ENCODE measurements at regions not wholly inside any gene's neighbourhood (a gene's known extent, or its start where the extent isn't known, plus 50 kb on each side); places are given as distances from the start of the nearest gene placed in this dataset.
A peak's percentile ranks its signal among the peaks of the same experiment; 100 is the strongest.

GRCh38 chr6:4296552-4296951 is 161.2 kb upstream of the ECI2 start:
- DNase-seq (ENCODE audit: low read depth in 3 of 3), result no peak

DNA sequence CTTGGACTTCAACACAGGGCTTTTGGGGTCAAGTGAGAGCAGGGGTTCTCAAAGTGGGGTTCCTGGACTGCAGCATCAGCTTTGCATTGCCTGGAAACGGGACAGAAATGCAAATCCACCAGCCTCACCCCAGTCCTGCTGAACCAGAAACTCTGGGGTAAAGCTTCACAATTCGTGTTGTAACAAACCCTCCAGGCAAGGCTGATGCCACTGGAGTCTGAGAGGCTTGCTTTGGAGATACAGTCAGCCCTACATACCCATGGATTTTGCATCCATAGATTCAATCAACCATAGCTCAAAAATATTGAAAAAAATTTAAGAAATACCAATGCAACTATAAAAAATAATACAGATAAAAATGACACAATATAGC is 160.4 kb upstream of the ECI2 start:
- DNase-seq (ENCODE audit: low read depth in 3 of 3), result no peak

DNA sequence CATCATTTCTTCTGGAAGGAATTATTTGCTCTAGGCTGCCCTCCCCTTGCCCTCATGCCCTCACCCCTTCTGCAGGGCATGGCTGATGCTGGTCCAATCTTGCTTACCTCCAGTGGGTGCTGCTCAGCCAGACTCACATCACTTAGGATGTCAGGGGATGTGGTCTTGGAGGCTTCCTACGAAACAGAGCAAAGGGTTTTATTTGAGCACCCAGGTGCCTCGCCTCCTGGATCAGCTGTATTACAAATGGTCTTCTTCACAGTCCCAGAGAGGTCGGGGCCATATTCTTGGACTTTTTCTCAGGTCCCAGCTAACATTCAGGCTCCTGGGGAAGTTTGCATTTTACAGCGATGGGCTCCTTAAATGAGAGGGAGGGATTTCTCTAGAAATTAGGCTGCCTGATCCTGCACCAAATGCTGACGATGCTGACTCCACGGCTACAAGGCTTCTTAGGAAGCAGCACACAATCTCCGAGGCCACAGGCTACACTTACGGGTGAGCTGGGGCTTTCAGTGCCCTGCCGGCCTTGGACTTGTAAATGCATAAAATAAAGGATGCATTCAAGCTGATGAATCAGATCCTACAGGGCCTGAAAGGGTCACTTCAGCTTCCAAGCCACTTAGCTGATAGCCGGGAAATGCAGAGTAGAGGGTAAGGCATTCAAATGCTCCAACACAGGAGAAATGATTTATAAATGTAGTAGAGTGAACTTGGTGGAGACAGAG is 159.8 kb upstream of the ECI2 start:
- no peak for DNase-seq (ENCODE audit: low read depth in 3 of 3)

- no peak for DNase-seq (ENCODE audit: low read depth in 3 of 3)
Observed at GRCh38 chr6:4294636-4295035, 159.3 kb upstream of the ECI2 start.

- DNase-seq (ENCODE audit: low read depth in 3 of 3), result no peak
Observed at GRCh38 chr6:4291453-4292403, 156.4 kb upstream of the ECI2 start.

DNA sequence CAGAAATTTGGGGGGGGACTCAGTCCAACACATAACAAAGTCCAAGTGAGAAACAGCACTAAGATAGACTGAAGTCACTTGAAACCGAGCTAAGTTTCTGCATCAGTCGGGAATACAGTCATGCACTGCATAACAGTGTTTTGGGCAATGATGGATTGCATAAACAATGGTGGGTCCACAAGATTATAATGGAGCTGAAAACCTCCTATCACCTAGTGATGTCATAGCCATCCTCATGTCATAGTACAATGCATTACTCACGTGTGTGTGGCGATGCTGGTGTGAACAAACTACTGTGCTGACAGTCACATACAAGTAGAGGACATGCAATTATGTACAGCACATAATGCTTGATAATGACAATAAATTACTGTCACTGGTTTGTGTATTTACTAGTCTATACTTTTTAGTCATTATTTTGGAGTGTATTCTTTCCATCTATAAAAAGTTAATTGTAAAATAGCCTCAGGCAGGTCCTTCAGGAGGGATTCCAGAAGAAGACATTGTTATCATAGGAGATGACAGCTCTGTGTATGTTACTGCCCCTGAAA is 154.5 kb upstream of the ECI2 start:
- DNase-seq (ENCODE audit: low read depth in 3 of 3), result no peak

DNA sequence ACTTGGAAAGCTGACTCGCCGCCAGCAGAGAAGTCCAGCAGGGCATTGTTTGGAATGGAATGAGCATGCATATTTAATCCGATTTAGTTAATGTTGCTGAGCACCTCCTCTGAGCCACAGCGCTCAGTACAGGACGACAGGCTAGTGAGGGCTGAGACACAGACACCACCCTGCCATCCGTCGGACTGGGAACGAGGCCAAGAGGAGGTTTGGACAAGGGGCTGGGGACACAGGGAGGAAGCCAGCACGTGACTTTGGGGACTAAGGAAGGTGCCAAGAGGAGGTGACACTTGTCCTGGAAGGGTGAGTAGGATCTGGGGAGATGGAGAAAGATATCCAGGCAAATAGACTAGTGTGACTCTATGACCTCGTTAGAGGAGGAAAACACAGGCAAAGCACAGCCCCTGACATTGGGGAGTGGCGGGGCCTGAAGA is 152.5 kb upstream of the ECI2 start:
- DNase-seq (ENCODE audit: low read depth in 3 of 3), result no peak

DNA sequence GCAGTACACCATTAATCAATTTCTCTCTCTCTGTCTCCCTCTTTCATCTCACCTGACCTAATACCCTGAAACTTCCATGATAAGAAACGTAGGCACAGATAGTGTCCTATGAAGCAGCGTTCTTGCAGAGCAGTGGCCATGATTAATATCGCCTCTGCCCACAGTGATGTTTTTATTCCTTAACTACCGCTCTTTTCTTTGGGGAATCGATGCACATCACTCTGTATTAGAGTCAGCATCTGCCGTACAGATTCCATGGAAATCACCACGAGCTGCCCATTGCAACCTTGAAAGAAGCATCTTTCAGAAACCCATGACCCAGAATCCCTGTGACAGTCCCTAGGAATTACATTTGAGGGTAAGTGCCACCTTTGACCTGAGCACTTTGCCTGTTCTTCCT is 152.0 kb upstream of the ECI2 start:
- DNase-seq (ENCODE audit: low read depth in 3 of 3), result no peak

DNA sequence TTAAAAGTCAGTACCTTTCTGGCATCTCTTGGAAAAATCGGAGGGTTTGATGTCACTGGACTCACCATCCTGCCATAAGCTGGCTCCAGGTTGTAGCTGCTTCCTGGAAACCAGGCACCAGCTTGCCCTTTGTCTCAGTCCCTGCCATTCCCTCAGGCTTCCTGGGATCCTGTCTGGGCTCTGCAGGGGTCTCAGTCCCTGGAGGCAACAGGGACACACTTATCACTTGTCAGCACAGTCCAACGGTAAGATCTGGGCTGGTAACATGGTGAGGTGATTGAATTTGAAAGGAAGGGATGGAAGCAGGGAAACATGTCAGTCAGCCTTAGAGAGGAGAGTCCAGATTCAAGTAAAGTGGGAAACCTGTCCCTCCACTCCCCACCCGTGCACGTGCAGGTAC is 147.6 kb upstream of the ECI2 start:
- DNase-seq (ENCODE audit: low read depth in 3 of 3), result no peak

DNA sequence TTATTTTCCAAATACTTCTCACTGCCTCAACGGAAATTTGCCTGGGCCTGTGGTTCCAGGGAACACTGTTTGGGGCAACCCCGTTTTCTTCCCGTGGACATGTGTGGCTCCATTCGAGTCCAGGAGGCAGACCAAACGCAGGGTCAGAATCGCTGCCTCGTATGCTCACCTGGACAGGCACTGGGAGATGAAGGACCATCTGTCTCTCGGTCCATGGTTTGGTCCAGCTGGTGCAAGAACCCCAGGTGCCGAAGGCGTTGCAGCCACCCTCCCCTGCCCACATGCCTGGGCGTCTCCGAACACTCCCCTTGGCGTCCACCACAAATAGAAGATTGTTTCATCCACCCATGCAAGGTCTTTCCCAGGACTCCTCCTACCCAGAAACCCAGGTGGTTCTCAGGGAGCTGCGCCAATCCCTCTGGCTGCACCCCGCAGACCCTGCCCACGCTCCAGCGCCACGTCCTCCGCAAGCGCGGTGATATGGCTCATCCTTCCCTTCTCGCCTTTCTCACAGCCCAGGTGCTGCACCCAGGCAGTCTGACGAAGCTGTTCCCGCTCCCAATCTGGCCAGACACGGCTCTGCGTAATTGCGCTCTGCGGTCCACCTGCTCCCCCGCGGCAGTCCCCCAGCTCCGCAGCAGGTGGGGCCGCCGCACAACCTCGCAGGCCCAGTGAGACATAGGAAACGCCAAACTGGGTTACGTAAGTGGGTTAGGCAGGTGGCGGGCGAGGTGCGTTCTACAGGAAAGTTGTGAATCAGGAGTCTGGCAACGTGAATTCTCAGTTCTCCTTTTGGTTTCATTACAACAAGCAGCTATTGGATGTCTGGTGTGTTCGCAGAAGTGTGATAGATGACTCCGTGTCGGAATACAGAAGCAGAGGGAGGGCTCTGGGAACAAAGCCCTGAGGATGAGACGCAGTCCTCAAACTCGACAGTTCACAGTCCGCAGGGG is 146.2 kb upstream of the ECI2 start:
- peak in 2 of 3 experiments; percentile 11 to 27 for DNase-seq (ENCODE audit: low read depth in 3 of 3)

DNA sequence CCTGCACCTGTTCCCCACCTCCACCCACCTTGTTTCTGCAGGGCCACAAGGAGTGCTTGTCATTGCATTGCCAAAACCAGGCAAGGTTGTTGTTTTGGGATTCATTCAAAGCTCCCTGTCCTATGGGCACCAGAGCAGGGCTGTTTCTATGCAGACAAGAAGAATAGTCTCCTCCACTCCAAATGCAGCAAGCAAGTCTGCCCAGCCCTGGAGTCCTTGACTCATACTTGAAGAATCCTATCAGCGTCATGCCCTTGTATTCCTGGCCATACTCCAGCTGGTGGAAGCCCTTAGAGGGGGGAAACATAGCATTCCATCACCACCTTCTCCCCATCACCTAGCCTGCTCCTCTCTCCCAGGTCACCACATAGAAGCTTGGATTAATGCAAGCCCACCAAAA is 145.3 kb upstream of the ECI2 start:
- no peak for DNase-seq (ENCODE audit: low read depth in 3 of 3)

DNA sequence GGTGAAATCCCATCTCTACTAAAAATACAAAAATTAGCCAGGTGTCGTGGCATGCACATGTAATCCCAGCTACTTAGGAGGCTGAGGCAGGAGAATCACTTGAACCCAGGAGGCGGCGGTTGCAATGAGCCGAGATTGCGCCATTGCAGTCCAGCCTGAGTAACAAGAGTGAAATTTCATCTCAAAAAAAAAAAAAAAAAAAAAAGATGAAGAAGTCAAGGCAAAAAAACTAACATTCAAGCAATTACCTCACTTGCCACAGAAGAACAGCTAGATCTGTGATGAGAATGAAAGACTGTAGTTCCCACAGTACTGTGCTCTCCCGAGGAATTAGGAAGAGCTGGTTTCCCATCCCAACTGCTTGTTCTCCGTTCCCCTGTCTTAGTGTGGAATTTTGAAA is 144.7 kb upstream of the ECI2 start:
- DNase-seq (ENCODE audit: low read depth in 3 of 3), result no peak

- DNase-seq (ENCODE audit: low read depth in 3 of 3), result no peak
Observed at GRCh38 chr6:4274382-4275082, 139.2 kb upstream of the ECI2 start.

DNA sequence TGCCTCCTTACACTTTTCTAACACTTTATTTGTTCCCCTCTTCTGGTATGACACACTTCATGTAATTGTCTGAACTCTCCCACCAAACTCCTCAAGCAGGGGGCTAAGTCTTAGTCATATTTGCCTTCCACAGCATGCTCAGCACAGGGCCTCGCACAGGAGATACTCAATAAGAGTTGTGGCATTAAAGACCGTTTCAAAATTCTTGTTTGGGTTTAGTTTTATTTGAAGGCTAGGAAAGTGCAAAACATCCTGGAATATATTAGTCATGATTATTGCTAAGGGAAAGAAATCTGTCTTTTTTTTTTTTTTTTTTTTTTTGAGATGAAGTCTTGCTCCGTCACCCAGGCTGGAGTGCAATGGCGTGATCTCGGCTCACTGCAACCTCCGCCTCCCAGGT is 137.6 kb upstream of the ECI2 start:
- no peak for DNase-seq (ENCODE audit: low read depth in 3 of 3)

- no peak for DNase-seq (ENCODE audit: low read depth in 3 of 3)
Observed at GRCh38 chr6:4271761-4272470, 136.5 kb upstream of the ECI2 start.

- DNase-seq (ENCODE audit: low read depth in 3 of 3), result no peak
Observed at GRCh38 chr6:4270776-4271175, 135.4 kb upstream of the ECI2 start.

DNA sequence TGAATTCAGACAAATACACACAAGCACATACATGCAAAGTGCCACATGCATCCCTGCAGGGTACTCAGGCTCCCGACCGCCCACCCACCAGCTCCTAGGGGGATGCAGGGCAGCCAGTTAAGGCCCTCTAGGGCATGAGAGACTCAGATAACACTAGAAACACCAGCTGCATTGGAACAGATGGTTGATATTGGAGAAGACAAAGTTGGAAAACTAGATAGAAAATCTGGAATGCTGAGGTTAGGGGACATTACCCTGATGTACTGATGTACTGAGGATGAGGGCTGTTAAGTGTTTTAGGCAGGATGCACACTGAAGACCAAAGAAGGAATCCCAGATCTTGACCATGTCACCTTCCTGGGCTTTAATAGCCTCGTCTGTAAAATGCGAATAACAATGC is 134.6 kb upstream of the ECI2 start:
- no peak for DNase-seq (ENCODE audit: low read depth in 3 of 3)

GRCh38 chr6:4268171-4268570 is 132.8 kb upstream of the ECI2 start:
- DNase-seq (ENCODE audit: low read depth in 3 of 3), result no peak

- no peak for DNase-seq (ENCODE audit: low read depth in 3 of 3)
Observed at GRCh38 chr6:4265740-4266139, 130.4 kb upstream of the ECI2 start.

DNA sequence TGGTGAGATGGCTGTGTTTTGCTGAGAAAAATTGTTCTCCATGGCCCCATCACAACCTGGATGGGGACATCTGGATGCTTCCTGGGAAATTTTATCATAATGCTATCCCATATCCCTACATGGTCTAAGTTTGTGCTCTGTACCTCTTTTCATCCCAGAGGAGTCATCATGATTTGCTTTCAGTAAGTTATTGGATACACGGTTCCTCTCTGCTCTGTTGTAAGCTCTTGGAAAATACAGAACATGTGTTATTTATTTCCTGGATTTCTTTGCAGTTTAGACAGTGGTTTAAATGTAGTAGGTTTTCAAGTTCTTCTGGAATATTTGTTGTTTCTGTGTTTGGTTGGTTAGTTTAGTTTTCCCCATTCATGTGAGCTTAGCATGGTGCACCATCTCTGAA is 129.2 kb upstream of the ECI2 start:
- no peak for DNase-seq (ENCODE audit: low read depth in 3 of 3)
